Epithelial cell of prostate (primary cell): ENCODE measurements at regions not wholly inside any gene's neighbourhood (a gene's known extent, or its start where the extent isn't known, plus 50 kb on each side); places are given as distances from the start of the nearest gene placed in this dataset.

Experiments used
- DNase-seq: peaks from one replicate; pipeline ENCODE4 v3.0.0-alpha.2; 2011; ENCODE audit warnings: low read depth, low spot score
- H3K27ac ChIP-seq: fragments of 450-650 bp; 2 replicates; pipeline ENCODE4 v1.5.1; 2017; ENCODE audit warnings: mild to moderate bottlenecking

DNA sequence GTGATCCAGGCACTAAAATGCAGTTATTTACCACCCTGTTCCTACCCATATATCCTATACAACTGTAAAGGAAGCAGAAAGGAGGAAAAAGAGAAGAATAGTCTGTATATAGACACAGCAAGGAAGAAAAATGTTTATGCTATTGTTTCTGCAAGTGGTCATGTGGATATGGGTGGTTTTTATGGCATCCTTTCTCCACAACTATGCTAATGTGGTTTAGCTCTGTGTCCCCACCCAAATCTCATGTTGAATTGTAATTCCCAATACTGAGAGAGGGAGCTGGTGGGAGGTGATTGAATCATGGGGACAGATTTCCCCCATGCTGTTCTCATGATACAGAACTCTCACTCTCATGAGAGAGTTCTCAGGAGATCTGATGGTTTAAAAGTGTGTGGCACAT, 439.8 kb downstream of the ZSWIM6 start:
- H3K27ac ChIP-seq = no peak overlapping the region
- no peak for DNase-seq

DNA sequence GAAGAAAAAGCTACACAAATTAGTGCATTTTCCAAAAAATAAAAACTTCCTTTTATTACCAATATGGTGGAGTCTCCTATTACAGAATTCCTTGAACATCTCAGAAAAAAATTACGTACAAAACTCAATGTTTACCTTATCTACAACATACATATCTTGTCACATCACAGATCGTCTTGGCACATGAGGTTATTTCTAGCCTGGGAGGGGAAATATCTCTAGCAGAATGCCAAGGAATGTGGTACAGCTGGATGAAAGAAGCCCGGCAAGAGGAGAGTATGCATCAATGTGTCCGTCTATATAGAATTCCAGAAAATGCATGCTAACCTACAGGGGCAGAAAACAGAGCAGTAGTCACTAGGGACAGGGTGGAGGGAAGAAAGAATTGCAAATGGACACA, 443.8 kb downstream of the ZSWIM6 start:
- DNase-seq = no peak
- no peak overlapping the region for H3K27ac ChIP-seq

DNA sequence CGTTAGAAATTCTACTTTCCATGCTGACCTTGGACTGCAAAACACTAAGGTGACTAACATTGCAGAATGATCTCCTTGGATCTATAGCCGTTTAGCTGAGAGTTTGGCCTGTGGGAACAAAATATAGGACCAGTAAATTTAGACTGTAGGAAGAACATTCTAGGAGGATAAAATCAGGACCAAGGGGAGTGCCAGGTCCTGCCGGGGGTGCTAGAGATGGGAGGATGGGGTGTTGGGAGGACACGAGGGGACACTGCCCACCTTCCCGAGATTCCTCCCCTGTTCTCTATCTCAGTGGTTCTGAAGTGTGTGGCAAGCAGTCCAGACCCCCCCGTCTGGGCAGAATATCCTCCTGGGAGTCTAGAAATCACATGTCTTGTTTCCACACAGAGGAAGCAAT, 445.2 kb downstream of the ZSWIM6 start:
- DNase-seq = no peak

GRCh38 chr5:61779743-61780142, 447.7 kb downstream of the ZSWIM6 start:
- no peak for DNase-seq
- no peak overlapping the region for H3K27ac ChIP-seq

More for the DNA sequence above, 445.2 kb downstream of the ZSWIM6 start:
- no peak overlapping the region for H3K27ac ChIP-seq

DNA sequence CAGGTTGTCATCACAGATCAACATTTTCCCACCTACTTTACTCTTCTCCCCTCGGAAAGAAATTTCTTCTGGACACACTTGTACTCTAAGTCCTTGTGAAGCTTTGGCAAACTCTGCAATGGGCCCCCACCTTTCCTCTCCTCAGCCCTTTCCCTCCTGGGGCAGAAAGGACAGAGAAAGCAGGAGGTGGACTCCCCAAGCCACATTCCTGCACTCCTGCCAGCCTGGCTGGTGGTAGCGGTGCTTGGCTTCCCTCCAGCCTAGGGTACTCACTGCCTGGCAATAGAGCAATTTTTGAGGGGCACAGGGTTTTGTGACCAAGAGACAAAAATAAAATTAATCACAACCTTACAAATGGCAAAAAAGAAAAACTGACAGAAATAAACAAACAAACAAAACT, 451.4 kb downstream of the ZSWIM6 start:
- DNase-seq = no peak

GRCh38 chr5:61784341-61784740, 452.3 kb downstream of the ZSWIM6 start:
- no peak for DNase-seq
- no peak overlapping the region for H3K27ac ChIP-seq

More for the DNA sequence above, 451.4 kb downstream of the ZSWIM6 start:
- no peak overlapping the region for H3K27ac ChIP-seq

DNA sequence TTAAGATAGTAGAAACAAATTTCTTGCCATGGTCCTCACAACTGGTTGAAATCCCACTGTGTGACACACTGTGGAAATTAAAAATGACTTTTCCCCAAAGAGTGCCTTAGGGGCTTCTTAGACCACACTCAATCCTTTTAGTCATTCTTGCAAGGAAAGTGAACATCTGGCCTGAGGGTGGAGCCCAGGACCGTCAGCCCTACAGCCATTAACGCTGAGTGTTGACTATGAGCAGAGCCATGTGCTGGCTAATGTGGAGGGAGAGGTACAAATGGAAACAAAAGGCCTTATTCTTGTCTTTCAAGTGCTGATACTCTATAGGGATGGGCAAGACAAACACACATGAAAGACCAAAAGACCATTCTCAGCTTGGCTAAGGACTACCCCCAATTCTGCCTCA, 456.5 kb downstream of the ZSWIM6 start:
- H3K27ac ChIP-seq = no peak overlapping the region
- DNase-seq = no peak

DNA sequence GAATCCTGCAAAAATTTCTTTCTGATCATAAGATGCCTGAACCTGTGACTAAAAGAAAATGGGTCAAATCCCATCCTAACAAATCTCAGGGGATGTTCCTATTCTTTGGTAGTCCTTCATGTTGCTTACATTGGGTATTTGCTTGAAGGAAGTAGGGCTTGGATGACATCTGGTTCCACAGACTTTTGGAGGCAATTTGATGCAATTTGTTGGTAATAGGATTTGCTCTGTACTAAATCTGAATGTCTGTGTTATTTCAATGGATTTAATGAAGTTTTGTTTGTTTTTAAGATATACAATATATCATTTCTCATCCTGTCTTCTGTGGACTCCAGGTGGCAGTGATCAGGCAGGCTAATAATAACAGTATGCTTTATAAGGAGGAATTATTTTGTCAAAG, 457.9 kb downstream of the ZSWIM6 start:
- DNase-seq = no peak

GRCh38 chr5:61790678-61791077, 458.6 kb downstream of the ZSWIM6 start:
- DNase-seq = peak; percentile 55

More for the DNA sequence above, 457.9 kb downstream of the ZSWIM6 start:
- no peak overlapping the region for H3K27ac ChIP-seq

GRCh38 chr5:61796773-61797172, 464.7 kb downstream of the ZSWIM6 start:
- peak; percentile 29 for DNase-seq
- no peak overlapping the region for H3K27ac ChIP-seq

More at GRCh38 chr5:61790678-61791077, 458.6 kb downstream of the ZSWIM6 start:
- no peak overlapping the region for H3K27ac ChIP-seq

GRCh38 chr5:61800450-61800849, 468.4 kb downstream of the ZSWIM6 start:
- no peak for DNase-seq

DNA sequence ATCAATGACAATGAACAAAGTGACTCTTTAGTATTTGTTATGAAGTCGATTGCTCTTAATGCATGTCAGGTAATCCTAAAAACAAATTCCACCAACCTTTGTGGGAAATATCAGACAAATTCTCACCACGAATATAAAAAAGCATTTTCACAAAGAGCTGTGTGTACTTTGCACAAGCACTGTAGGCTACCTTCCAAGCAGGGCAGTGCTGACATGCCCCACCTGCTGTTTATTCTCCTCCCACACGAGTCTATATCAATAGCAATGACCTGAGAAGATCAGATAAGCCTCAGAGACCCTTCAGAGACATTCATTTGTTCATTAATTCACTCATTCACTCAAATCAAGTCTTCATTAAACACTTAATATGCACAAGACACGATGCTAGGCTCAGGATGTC, 469.1 kb downstream of the ZSWIM6 start:
- DNase-seq = no peak
- H3K27ac ChIP-seq = no peak overlapping the region

More at GRCh38 chr5:61800450-61800849, 468.4 kb downstream of the ZSWIM6 start:
- H3K27ac ChIP-seq = no peak overlapping the region

DNA sequence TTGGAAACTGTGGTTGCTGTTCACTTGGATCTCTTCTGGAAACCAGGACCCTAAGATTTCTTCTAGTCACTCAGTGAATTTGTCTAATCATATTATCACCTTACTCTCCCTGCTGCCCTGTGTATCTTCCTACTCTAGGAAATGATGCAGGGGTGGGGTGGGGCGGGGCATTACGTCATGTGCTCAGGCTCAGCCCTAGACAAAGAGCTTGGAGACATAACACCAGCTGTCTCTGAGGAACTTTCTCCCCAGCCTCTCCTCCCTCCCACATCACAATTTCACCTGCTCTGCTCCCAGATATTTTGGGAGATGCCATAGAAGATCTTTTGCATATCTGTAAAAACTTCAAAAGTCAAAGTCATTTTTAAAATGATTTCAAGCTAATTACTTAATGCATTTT, 470.4 kb downstream of the ZSWIM6 start:
- no peak overlapping the region for H3K27ac ChIP-seq
- DNase-seq = no peak

- H3K27ac ChIP-seq = peak overlapping the region; percentile 58
Observed at GRCh38 chr5:61805101-61805500, 473.0 kb downstream of the ZSWIM6 start.

GRCh38 chr5:61806491-61807020, 474.5 kb downstream of the ZSWIM6 start:
- H3K27ac ChIP-seq = no peak overlapping the region
- DNase-seq = no peak

More at GRCh38 chr5:61805101-61805500, 473.0 kb downstream of the ZSWIM6 start:
- peak; percentile 55 for DNase-seq

DNA sequence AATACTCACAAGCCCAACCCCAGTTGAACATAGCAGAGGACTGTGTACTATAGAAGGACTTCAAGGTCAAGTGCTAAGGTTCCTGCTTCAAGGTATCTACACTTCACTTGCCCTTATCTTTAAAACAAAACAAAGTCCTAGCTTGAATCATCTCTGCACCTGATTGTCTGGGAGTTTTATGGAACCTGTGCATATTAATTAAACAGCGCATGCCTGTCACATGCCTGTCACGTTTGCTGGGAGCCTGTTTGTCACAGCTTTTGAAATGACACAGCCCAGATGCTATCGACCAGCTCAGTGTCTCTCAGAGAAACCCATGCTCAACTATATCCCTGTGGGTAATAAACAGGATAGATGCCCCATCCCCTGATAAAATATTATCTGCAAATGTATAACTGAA, 476.0 kb downstream of the ZSWIM6 start:
- H3K27ac ChIP-seq = no peak overlapping the region
- DNase-seq = no peak

GRCh38 chr5:61808909-61809308, 476.9 kb downstream of the ZSWIM6 start:
- no peak overlapping the region for H3K27ac ChIP-seq
- no peak for DNase-seq

GRCh38 chr5:61809651-61810050, 477.6 kb downstream of the ZSWIM6 start:
- DNase-seq = peak; percentile 83
- no peak overlapping the region for H3K27ac ChIP-seq

DNA sequence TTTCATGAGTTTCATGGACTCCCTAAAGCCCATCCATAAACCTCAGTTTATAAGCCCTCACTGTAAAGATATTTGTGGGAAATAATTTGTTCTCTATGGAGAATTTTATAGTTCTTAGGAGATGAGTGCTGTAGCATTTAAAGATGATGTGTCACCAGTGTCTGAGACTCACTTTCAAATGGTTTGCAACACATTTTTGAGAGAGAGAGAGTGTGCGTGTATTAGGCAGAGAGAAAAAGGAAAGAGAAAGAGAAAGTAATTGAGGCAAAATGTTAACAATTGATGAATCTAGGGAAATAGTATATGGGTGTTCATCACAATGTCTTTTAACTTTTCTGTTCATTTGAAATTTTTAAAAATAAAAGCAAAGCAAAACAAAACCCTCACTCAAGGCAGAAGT, 479.0 kb downstream of the ZSWIM6 start:
- no peak overlapping the region for H3K27ac ChIP-seq
- no peak for DNase-seq

- H3K27ac ChIP-seq = no peak overlapping the region
- DNase-seq = no peak
Observed at GRCh38 chr5:61813361-61813760, 481.3 kb downstream of the ZSWIM6 start.

DNA sequence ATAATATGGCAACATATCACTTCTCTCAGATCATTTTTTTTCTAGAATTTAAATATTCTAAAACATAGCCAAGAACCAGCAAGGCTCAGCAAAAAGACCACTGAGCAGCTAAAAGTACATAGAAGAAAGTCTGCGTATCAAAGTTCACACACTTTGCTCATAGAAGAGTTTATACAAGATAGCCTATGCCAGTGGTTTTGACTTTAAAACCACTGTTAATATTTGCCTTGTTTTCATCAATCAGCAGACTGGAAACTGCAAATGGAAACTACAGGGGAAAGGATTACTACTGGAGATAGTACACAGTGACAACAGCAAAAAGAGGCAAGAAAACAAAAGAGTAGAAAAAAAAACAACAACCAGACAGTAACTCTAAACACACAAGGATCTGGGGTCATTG, 483.3 kb downstream of the ZSWIM6 start:
- H3K27ac ChIP-seq = no peak overlapping the region
- no peak for DNase-seq

DNA sequence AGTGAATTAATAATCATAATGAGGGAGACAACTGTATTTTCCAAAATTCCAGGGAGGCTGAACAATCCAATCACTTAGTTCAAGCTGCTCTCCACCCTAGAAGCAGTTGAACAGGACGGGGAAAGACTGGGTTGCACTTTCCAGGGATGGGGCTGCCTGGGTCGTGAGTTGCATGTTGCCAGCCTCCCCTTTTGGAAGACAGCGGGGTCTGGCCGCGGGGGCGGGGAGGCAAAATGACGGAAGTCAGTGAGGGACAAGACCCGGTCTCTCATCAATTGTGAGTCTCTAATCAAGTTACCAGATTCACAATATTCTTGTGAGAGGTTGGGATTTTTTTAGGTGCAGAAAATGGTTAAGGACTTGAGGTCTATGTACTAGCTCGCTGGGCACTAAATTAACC, 484.1 kb downstream of the ZSWIM6 start:
- H3K27ac ChIP-seq = no peak overlapping the region
- DNase-seq = no peak
